ENCODE measurements at regions not wholly inside any gene's neighbourhood (a gene's known extent, or its start where the extent isn't known, plus 50 kb on each side); places are given as distances from the start of the nearest gene placed in this dataset.
"Not testable (repeated sequence)": the region's sequence is repeated elsewhere in the genome, so short reads cannot be mapped to it uniquely, and the experiment has no call there.

- no peak for DNase-seq
These were observed 378.8 kb downstream of the NDFIP2 start for GRCh38 chr13:79859756-79860155.

- no peak for DNase-seq
These were observed 372.3 kb downstream of the NDFIP2 start for GRCh38 chr13:79853251-79853650.

GRCh38 chr13:79851318-79851717 lies 370.4 kb downstream of the NDFIP2 start:
- no peak for DNase-seq

GRCh38 chr13:79847882-79848592 lies 367.1 kb downstream of the NDFIP2 start:
- no peak for DNase-seq

- DNase-seq: peak; percentile 65
These were observed 365.4 kb downstream of the NDFIP2 start for GRCh38 chr13:79846386-79846785.

GRCh38 chr13:79837741-79838450 lies 356.9 kb downstream of the NDFIP2 start:
- DNase-seq: no peak

GRCh38 chr13:79836121-79836520 lies 355.2 kb downstream of the NDFIP2 start:
- not testable (repeated sequence) for DNase-seq

- no peak for DNase-seq
These were observed 353.9 kb downstream of the NDFIP2 start for GRCh38 chr13:79834876-79835275.

GRCh38 chr13:79833991-79834390 lies 353.0 kb downstream of the NDFIP2 start:
- DNase-seq: no peak

GRCh38 chr13:79831556-79831955 lies 350.6 kb downstream of the NDFIP2 start:
- DNase-seq: no peak

GRCh38 chr13:79830945-79831344 lies 350.0 kb downstream of the NDFIP2 start:
- no peak for DNase-seq

GRCh38 chr13:79830426-79830825 lies 349.5 kb downstream of the NDFIP2 start:
- DNase-seq: no peak

GRCh38 chr13:79829880-79830279 lies 348.9 kb downstream of the NDFIP2 start:
- no peak for DNase-seq

GRCh38 chr13:79825959-79826358 lies 345.0 kb downstream of the NDFIP2 start:
- no peak for DNase-seq

- no peak for DNase-seq
These were observed 334.1 kb downstream of the NDFIP2 start for GRCh38 chr13:79815041-79815440.

- DNase-seq: no peak
These were observed 331.3 kb downstream of the NDFIP2 start for GRCh38 chr13:79812070-79812850.

- DNase-seq: no peak
These were observed 330.2 kb downstream of the NDFIP2 start for GRCh38 chr13:79811170-79811569.

- no peak for DNase-seq
These were observed 329.7 kb downstream of the NDFIP2 start for GRCh38 chr13:79810669-79811068.

GRCh38 chr13:79810018-79810417 lies 329.1 kb downstream of the NDFIP2 start:
- no peak for DNase-seq

GRCh38 chr13:79808475-79808874 lies 327.5 kb downstream of the NDFIP2 start:
- no peak for DNase-seq

GRCh38 chr13:79807554-79807953 lies 326.6 kb downstream of the NDFIP2 start:
- DNase-seq: no peak

GRCh38 chr13:79806821-79807220 lies 325.9 kb downstream of the NDFIP2 start:
- DNase-seq: no peak

- DNase-seq: no peak
These were observed 324.4 kb downstream of the NDFIP2 start for GRCh38 chr13:79805317-79805716.

GRCh38 chr13:79803989-79804388 lies 323.0 kb downstream of the NDFIP2 start:
- DNase-seq: no peak

Data from NCI-H1092 (cell line).